Retinal pigment epithelial cell (primary cell): ENCODE measurements at regions not wholly inside any gene's neighbourhood (a gene's known extent, or its start where the extent isn't known, plus 50 kb on each side); places are given as distances from the start of the nearest gene placed in this dataset.

Experiments used
- DNase-seq: peaks from one replicate; pipeline ENCODE4 v3.0.0-alpha.2; 2010; ENCODE audit warnings: low read depth
- H3K4me3 ChIP-seq: 2 replicates; pipeline ENCODE4 v1.5.1; 2011; ENCODE audit warnings: mild to moderate bottlenecking, low read length, control low read depth, moderate library complexity
- TF ChIP-seq, protein P1 (sequence below): conservative IDR thresholded peaks from 2 replicates; pipeline ENCODE4 v1.5.1; 2011; ENCODE audit warnings: low read depth, low read length, control low read depth, inconsistent platforms

DNA sequence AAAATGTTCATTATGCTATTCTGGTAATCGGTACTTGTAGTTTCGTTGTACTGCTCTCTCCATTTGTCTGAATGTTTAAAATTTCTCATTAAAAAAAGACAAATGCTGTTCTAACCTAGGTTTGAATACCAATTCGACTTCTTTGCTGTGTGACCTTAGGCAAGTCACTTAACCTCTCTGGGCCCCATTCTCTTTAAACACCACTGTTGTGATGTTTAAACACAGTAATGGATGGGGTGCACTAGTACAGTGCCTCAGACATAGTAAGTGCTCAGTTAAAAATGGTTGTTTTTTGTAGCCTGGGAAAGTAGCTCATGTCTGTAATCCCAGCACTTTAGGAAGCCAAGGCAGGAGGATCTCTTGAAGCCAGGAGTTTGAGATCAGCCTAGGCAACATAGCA, 138.5 kb downstream of the MRPL14 start:
- no peak for DNase-seq
- TF ChIP-seq, protein P1, sequence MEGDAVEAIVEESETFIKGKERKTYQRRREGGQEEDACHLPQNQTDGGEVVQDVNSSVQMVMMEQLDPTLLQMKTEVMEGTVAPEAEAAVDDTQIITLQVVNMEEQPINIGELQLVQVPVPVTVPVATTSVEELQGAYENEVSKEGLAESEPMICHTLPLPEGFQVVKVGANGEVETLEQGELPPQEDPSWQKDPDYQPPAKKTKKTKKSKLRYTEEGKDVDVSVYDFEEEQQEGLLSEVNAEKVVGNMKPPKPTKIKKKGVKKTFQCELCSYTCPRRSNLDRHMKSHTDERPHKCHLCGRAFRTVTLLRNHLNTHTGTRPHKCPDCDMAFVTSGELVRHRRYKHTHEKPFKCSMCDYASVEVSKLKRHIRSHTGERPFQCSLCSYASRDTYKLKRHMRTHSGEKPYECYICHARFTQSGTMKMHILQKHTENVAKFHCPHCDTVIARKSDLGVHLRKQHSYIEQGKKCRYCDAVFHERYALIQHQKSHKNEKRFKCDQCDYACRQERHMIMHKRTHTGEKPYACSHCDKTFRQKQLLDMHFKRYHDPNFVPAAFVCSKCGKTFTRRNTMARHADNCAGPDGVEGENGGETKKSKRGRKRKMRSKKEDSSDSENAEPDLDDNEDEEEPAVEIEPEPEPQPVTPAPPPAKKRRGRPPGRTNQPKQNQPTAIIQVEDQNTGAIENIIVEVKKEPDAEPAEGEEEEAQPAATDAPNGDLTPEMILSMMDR: no peak
- H3K4me3 ChIP-seq: no peak overlapping the region

DNA sequence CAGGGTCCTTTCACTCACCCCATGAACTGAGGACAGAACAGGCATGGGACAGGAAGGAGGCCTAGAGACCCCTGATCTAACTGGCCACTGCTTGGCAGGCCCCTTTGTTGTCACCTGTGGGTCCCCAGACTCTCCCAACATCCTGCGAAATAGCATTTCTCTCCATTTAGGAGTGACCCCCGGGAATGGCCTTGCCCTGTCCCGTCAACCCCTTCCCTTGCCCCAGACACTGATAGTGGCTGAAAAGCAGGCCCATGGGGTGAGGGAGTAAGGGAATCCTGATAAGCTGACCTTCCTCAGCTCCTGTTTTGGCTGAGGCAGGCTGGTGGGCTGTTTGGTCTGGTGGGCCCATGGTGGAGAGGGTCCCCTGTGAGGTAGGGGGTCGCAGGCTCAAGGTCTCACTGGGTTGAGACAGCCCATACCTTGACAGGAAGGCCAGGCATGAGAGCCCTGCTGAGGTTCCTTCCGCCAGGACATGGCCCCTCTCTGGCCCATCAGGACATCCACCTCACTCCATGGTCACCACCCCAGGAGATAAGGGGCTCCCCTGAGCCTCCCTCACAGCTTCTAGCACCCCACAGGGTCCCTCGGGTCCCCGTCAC, 139.3 kb downstream of the MRPL14 start:
- no peak for DNase-seq
- TF ChIP-seq, protein P1: no peak
- H3K4me3 ChIP-seq: no peak overlapping the region

DNA sequence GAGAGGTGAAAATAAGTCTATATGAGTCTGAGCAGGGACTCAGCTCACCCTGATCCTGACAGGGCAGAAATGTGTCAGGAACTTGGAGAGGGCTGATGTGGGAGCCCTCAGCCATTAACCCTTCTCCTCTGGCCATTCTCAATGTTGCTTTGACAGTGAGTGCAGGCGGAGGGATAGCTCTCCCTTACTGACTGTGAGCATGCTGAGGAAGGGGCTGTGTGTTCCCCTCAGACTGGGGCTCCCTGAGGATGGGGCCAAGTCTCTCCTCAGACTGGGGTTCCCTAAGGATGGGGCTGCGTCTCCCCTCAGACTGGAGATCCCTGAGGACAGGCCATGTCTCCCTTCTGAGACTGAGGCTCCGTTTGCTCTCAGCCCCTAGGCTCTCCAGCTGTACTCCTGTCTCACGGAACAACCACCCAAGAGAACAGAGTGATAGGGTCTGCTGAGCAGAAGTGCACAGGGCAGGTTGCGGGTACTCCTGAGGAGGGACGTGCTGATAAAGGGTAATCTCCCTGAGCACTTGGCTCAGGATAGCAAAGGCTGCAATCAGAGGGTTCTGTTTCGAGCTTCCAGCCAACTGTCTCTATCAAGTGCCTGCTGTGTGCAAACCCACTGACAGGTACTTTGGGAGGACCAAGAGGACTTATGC, 141.0 kb downstream of the MRPL14 start:
- DNase-seq: no peak
- no peak overlapping the region for H3K4me3 ChIP-seq
- TF ChIP-seq, protein P1: no peak

DNA sequence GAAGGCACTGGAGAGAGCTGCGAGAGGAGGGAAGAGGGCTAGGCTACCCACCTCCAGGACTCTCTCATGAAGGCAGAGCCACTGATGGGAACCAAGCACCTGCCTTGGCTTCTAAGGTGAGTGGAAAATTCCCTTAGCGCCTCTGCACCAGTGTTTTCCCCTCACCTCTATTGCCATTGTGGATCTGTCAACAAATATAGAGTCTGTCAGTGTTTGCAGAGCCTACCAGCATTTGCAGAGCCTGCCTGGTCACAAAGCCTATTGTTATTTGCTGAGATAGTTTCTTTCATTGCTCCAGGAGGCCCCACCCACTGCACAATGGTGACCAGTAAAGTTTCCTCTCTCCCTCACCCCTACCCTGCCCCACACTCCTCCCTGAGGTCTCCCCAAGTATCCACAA, 141.9 kb downstream of the MRPL14 start:
- TF ChIP-seq, protein P1: no peak
- DNase-seq: no peak
- H3K4me3 ChIP-seq: no peak overlapping the region

DNA sequence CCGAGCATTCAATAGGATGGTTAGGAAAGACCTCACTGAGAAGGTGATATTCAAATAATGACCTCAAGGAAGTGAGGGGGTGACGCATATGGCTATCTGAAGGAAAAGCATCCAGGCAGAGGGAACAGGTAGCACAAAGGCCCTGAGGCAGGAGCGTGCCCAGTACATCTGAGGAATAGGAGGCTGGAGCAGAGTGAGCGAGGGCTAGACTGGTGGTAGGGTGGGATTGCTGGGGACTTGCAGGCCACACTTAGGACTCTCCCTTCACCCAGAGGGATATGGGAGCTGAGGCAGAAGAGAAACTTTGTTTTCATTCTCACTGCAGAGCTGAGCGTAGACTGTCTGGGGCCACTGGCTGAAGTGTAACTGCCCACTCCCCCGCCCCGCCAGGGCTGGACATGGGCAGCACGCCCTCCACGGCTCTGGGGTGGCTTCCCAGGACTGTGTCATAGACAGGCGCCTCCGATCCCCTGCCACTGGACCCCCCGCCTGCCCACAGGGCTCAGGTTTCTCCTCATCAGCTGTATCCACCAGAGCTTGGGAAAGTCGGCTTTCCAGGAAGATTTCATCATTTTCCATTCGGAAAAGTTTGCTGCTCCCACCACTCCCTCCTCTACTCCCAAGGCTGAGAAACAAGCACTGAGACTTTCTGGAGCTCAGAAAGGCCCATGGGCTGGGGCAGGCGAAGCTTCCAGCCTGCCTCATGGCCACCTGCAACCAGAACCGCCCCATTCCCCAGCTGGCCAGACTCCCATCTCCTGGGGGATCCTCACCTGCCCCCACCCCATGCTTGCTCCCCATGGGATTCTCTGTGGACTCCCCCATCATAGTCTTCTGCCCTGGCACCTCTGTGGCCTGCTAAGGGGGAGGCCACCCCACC, 142.6 kb downstream of the MRPL14 start:
- no peak for DNase-seq
- H3K4me3 ChIP-seq: no peak overlapping the region
- TF ChIP-seq, protein P1: no peak

- TF ChIP-seq, protein P1: no peak
- no peak overlapping the region for H3K4me3 ChIP-seq
- DNase-seq: no peak
Measured at GRCh38 chr6:43983632-43984031, 143.6 kb downstream of the MRPL14 start.

GRCh38 chr6:43983191-43983590, 144.1 kb downstream of the MRPL14 start:
- no peak for DNase-seq
- H3K4me3 ChIP-seq: no peak overlapping the region
- TF ChIP-seq, protein P1: no peak
